Skeletal muscle satellite cell (primary cell): ENCODE measurements at regions not wholly inside any gene's neighbourhood (a gene's known extent, or its start where the extent isn't known, plus 50 kb on each side); places are given as distances from the start of the nearest gene placed in this dataset.
"Not testable (repeated sequence)": the region's sequence is repeated elsewhere in the genome, so short reads cannot be mapped to it uniquely, and the experiment has no call there.

Experiments used
- H3K27me3 ChIP-seq: 2 replicates; pipeline ENCODE4 v1.7.0; 2013; ENCODE audit warnings: low read length; ENCODE audit not compliant: control insufficient read depth, insufficient read depth
- H3K36me3 ChIP-seq: 2 replicates; pipeline ENCODE4 v1.7.0; 2013; ENCODE audit warnings: mild to moderate bottlenecking, control low read depth, low read length; ENCODE audit not compliant: insufficient read depth
- H3K4me1 ChIP-seq: 2 replicates; pipeline ENCODE4 v1.7.0; 2013; ENCODE audit warnings: low read length; ENCODE audit not compliant: control insufficient read depth, insufficient read depth
- H3K4me2 ChIP-seq: 2 replicates; pipeline ENCODE4 v1.7.0; 2013; ENCODE audit warnings: mild to moderate bottlenecking, low read length
- H3K4me3 ChIP-seq: 2 replicates; pipeline ENCODE4 v1.7.0; 2013; ENCODE audit warnings: low read length
- H3K9ac ChIP-seq: 2 replicates; pipeline ENCODE4 v1.7.0; 2013; ENCODE audit warnings: mild to moderate bottlenecking, low read depth, low read length, moderate library complexity
- H3K9me3 ChIP-seq: replicated peaks from 2 replicates; pipeline ENCODE4 v1.7.0; 2013; ENCODE audit warnings: mild to moderate bottlenecking, control low read depth, low read length

DNA sequence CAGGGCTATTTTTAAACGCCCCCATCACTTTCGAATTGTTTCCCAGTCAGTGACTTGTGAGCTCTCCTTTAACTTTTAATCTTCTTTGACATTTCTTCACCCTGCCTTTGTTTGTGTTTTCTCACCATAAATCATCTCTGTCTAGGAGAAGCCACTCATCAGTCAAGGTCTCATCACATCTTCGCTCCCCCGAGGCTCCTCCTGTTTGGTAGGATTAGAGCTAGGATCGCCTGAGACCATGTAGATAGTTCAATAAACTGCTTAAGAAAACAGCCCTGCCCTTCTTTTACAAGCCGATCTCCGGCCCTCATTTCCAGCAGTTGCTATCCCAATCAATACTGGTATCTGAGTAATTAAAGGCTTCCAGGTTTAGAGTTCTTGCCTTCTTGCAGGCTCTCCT is 472.8 kb upstream of the ADARB2 start:
- Histone ChIP-seq H3K4me2 (no peak overlapping the region), H3K9ac (no peak overlapping the region), H3K36me3 (no peaks in the 10 kb centered on the region), H3K27me3 (no peaks in the 10 kb centered on the region), H3K4me1 (no peaks in the 10 kb centered on the region), H3K4me3 (no peak overlapping the region), H3K9me3 (no peaks in the 10 kb centered on the region)

DNA sequence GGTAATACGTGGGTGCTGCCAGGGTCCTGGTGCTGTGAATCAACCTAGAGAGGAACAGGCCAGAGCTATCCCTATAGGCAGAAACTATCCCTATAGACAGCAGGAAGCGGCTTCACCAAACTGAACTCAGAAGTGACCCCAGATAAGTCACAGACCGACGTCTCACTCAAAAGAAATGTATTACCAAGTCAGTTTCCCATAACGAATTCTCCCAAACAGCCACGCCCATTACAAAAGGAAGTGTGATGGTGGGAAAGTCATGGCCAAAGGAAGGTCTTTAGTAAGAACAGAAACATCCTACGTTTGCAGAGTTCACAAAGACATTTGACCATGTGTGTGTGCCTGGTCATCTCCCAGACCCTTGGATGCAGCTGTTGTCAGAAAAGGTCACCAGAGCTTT is 470.8 kb upstream of the ADARB2 start:
- Histone ChIP-seq H3K27me3 (no peaks in the 10 kb centered on the region), H3K9me3 (no peaks in the 10 kb centered on the region), H3K4me1 (no peaks in the 10 kb centered on the region), H3K4me2 (no peak overlapping the region), H3K36me3 (no peaks in the 10 kb centered on the region), H3K4me3 (no peak overlapping the region), H3K9ac (no peak overlapping the region)

- Histone ChIP-seq H3K27me3 (no peaks in the 10 kb centered on the region), H3K4me3 (no peak overlapping the region), H3K4me2 (no peak overlapping the region), H3K9ac (no peak overlapping the region), H3K9me3 (peaks cover 4% of the 10 kb centered on the region), H3K4me1 (no peaks in the 10 kb centered on the region), H3K36me3 (no peaks in the 10 kb centered on the region)
Observed at GRCh38 chr10:2207246-2207922, 470.1 kb upstream of the ADARB2 start.

- Histone ChIP-seq H3K4me1 (no peaks in the 10 kb centered on the region), H3K9ac (no peak overlapping the region), H3K4me3 (no peak overlapping the region), H3K27me3 (no peaks in the 10 kb centered on the region), H3K36me3 (no peaks in the 10 kb centered on the region), H3K9me3 (peaks cover 6% of the 10 kb centered on the region), H3K4me2 (no peak overlapping the region)
Observed at GRCh38 chr10:2205406-2205805, 468.1 kb upstream of the ADARB2 start.

DNA sequence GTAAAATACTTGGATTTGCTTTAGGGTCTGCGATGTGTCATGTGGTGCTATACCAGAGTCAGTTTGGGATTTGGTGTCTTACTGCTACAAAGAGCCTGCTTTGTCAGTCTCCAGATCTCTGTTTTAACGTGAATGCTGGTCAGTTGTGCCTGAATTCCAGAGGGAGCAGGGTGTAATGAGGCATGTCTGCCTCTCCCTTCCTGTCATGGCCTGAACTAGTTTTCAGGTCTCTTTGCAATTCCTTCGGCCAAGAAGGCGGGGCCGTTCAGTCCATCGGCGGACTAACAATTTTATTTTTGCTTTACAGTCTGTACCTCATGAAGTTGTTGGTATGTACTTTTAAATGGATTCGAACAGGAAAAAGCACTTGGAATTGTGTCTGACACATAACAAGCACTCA is 465.1 kb upstream of the ADARB2 start:
- H3K4me3 ChIP-seq: no peak overlapping the region
- H3K27me3 ChIP-seq: no peaks in the 10 kb centered on the region
- H3K36me3 ChIP-seq: no peaks in the 10 kb centered on the region
- H3K4me1 ChIP-seq: no peaks in the 10 kb centered on the region
- H3K9me3 ChIP-seq: peaks cover 6% of the 10 kb centered on the region
- H3K4me2 ChIP-seq: no peak overlapping the region
- H3K9ac ChIP-seq: no peak overlapping the region

GRCh38 chr10:2201534-2202099 is 464.3 kb upstream of the ADARB2 start:
- H3K27me3 ChIP-seq: no peaks in the 10 kb centered on the region
- no peak overlapping the region for H3K4me3 ChIP-seq
- H3K9me3 ChIP-seq: peaks cover 7% of the 10 kb centered on the region
- no peaks in the 10 kb centered on the region for H3K4me1 ChIP-seq
- no peaks in the 10 kb centered on the region for H3K36me3 ChIP-seq
- no peak overlapping the region for H3K9ac ChIP-seq
- no peak overlapping the region for H3K4me2 ChIP-seq

GRCh38 chr10:2197663-2198062 is 460.3 kb upstream of the ADARB2 start:
- Histone ChIP-seq H3K27me3 (no peaks in the 10 kb centered on the region), H3K4me1 (no peaks in the 10 kb centered on the region), H3K9ac (no peak overlapping the region), H3K4me2 (no peak overlapping the region), H3K9me3 (peaks cover 10% of the 10 kb centered on the region), H3K4me3 (no peak overlapping the region), H3K36me3 (no peaks in the 10 kb centered on the region)

DNA sequence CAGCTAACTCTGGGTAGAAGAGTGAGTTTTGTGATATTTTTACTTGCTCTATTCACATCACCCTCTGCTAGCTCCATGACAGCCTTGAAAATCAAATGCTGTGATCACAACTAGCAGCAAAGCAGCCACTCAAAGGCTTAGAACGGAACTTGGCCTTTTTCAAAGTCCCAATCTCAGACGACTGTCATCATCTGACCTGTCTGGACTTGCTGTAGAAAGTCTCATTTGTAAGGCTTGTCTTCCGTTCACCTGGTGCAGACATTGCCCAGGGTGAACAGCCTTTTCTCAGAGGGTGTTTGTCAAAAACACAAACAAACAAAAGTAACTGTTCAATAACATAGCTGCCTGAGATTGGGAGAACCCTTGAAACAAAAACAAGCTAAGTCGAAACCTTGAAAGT is 458.9 kb upstream of the ADARB2 start:
- no peak overlapping the region for H3K9ac ChIP-seq
- no peaks in the 10 kb centered on the region for H3K4me1 ChIP-seq
- no peaks in the 10 kb centered on the region for H3K36me3 ChIP-seq
- H3K9me3 ChIP-seq: peaks cover 6% of the 10 kb centered on the region
- no peak overlapping the region for H3K4me3 ChIP-seq
- H3K4me2 ChIP-seq: no peak overlapping the region
- no peaks in the 10 kb centered on the region for H3K27me3 ChIP-seq

DNA sequence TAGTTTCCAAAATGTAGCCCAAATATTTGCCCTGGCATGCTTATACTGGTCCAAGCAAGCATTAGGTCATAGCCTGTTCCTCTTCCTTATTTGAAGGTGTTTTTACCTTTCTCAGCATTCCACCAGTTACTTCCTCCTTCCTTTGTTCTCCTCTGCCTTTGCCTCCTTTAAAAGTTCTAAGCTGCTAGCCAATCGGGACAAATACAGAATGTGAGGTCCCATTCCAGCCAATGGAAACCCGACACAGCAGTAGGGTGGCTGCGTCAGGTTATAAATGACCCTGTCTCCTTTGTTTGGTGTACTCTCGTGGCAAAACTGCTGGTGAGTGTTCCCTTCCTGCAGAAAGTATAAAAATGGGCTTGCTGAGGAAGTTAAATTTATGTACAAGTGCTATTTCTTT is 452.0 kb upstream of the ADARB2 start:
- not testable (repeated sequence) for H3K9ac ChIP-seq, H3K9me3 ChIP-seq, H3K36me3 ChIP-seq, H3K27me3 ChIP-seq, H3K4me1 ChIP-seq, H3K4me3 ChIP-seq, H3K4me2 ChIP-seq

DNA sequence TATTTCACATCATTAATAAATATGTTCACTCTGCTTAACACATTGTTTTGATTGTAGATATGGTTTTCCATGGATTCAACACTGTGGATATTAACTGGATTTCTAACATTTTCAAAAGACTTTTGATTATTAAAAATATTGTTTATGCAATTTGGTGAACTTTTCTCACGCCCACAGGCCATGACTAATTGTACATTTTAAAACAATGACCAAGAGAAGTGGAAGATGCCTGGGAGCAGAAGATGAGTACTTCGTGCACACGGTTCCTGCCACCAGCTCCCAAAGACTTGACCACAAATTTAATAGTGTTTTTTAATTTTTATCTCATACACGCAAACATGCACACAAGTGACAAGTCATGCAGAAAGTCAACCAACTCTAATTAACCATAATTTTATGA is 451.0 kb upstream of the ADARB2 start:
- no peaks in the 10 kb centered on the region for H3K36me3 ChIP-seq
- no peak overlapping the region for H3K4me2 ChIP-seq
- no peaks in the 10 kb centered on the region for H3K4me1 ChIP-seq
- H3K9me3 ChIP-seq: peaks cover 3% of the 10 kb centered on the region
- H3K4me3 ChIP-seq: no peak overlapping the region
- no peaks in the 10 kb centered on the region for H3K27me3 ChIP-seq
- no peak overlapping the region for H3K9ac ChIP-seq

- Histone ChIP-seq H3K9me3 (peaks cover 2% of the 10 kb centered on the region), H3K27me3 (no peaks in the 10 kb centered on the region), H3K4me1 (no peaks in the 10 kb centered on the region), H3K4me3 (no peak overlapping the region), H3K4me2 (no peak overlapping the region), H3K9ac (no peak overlapping the region), H3K36me3 (no peaks in the 10 kb centered on the region)
Observed at GRCh38 chr10:2173327-2173726, 436.0 kb upstream of the ADARB2 start.

GRCh38 chr10:2165771-2166460 is 428.6 kb upstream of the ADARB2 start:
- Histone ChIP-seq H3K4me3 (no peak overlapping the region), H3K4me1 (no peaks in the 10 kb centered on the region), H3K9me3 (peaks cover 14% of the 10 kb centered on the region), H3K27me3 (no peaks in the 10 kb centered on the region), H3K36me3 (no peaks in the 10 kb centered on the region), H3K9ac (no peak overlapping the region), H3K4me2 (no peak overlapping the region)
